Fibroblast of skin of left quadriceps (primary cell): ENCODE measurements at regions not wholly inside any gene's neighbourhood (a gene's known extent, or its start where the extent isn't known, plus 50 kb on each side); places are given as distances from the start of the nearest gene placed in this dataset.
"Not testable (repeated sequence)": the region's sequence is repeated elsewhere in the genome, so short reads cannot be mapped to it uniquely, and the experiment has no call there.

Source experiments
- DNase-seq, 2 experiments: peaks; one replicate each; pipeline ENCODE4 v3.0.0-alpha.2; 2013; ENCODE audit warnings: low read depth in 2 of 2

DNA sequence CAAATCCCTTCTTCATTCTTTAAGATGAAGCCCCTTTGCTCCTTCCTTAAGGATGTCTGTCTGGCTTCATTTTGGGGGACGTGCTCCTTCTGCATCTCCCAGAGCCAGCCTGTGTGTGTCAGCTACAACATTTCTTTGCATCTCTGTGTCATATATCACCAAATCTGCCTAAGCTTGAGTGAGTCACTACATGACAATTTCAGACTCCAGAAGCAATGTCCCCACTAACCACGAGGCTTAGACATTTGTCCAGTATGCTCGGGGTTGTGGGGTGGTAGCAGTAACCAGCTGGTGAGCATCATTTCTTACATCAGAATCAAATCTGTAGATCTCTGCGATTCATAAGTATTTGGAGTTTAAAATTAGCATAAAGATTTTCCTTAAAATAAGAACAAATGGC, 54.1 kb upstream of the USP14 start:
- DNase-seq = peak in 1 of 2 experiments; percentile 18

DNA sequence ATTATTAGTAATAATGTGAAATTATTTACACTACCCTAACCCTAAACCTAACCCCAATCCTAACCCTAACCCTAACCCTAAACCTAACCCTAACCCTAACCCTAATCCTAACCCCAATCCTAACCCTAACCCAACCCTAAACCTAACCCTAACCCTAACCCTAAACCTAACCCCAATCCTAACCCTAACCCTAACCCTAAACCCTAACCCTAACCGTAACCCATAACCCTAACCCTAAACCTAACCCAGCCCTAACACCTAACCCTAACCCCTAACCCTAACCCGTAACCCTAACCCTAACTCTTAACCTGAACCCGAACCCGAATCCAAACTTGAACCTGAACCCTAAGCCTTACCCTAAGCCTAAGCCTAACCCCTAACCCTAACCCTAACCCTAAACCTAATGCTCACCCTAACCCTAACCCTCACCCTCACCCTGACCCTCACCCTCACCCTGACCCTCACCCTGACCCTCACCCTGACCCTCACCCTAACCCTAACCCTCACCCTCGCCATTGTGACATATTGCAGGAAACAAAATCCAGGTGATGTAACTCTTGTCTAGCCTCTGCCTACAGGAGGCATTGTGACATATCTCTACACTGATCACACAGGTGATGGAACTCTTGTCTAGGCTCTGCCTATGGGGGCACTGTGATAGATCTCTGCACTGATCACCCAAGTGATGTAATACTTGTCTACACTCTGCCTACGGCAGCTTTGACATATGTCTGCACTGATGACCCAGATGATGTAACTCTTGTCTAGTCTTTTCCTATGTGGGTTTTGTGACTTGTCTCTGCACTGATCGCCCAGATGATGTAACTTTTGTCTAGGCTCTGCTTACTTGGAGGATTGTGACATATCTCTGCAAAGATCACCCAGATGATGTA, 53.0 kb upstream of the USP14 start:
- peak in 1 of 2 experiments; percentile 11 for DNase-seq

DNA sequence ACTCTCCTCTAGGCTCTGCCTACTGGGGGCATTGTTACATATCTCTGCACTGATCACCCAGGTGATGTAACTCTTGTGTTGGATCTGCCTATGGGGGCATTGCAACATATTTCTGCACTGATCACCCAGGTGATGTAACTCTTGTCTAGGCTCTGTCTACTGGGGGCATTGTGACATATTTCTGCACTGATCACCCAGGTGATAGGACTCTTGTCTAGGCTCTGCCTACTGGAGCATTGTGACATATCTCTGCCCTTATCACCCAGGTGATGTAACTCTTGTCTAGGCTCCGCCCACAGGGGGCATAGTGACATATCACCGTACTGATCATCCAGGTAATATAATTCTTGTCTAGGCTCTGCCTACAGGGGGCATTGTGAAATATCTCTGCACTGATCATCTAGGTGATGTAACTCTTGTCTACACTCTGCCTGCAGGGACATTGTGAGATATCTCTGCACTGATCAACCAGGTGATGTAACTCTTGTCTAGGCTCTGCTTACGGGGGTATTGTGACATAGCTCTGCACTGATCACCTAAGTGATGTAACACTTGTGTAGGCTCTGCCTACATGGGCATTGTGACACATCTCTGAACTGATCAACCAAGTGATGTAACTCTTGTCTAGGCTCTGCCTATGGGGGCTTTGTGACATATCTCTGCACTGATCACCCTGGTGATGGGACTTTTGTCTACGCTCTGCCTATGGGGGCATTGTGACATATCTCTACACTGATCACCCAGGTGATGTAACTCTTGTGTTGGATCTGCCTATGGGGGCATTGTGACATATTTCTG, 52.1 kb upstream of the USP14 start:
- DNase-seq = not testable (repeated sequence)

DNA sequence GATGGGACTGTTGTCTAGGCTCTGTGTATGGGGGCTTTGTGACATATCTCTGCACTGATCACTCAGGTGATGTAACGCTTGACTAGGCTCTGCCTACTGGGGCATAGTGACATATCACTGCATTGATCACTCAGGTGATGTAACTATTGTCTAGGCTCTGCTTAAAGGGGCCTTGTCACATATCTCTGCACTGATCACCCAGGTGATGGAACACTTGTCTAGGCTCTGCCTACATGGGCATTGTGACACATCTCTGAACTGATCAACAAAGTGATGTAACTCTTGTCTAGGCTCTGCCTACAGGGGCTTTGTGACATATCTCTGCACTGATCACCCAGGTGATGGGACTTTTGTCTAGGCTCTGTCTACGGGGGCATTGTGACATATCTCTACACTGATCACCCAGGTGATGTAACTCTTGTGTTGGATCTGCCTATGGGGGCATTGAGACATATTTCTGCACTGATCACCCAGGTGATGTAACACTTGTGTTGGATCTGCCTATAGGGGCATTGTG, 51.4 kb upstream of the USP14 start:
- DNase-seq = not testable (repeated sequence)

DNA sequence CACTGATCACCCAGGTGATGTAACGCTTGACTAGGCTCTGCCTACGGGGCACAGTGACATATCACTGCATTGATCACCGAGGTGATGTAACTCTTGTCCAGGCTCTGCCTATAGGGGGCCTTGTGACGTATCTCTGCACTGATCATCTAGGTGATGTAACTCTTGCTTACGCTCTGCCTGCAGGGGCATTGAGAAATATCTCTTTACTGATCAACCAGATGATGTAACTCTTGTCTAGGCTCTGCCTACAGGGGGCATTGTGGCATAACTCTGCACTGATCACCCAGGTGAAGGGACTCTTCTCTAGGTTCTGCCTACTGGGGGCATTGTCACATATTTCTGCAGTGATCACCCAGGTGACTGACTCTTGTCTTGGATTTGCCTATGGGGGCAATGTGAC, 50.9 kb upstream of the USP14 start:
- DNase-seq = not testable (repeated sequence)

DNA sequence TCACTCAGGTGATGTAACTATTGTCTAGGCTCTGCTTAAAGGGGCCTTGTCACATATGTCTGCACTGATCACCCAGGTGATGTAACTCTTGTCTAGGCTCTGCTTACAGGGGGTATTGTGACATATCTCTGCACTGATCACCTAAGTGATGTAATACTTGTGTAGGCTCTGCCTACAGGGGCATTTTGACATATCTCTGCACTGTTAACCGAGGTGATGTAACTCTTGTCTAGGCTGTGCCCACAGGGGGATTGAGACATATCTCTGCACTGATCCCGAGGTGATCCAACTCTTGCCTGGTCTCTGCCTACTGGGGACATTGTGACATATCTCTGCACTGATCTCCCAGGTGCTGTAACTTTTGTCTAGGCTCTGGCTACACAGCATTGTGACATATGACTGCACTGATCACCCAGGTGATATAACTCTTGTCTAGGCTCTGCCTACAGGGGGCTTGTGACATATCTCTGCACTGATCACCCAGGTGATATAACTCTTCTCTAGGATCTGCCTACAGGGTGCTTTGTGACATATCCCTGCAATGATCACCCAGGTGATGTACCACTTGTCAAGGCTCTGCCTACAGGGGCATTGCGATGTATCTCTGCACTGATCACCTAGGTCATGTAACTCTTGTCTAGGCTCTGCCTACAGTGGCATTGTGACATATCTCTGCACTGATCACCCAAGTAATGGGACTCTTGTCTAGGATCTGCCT, 50.3 kb upstream of the USP14 start:
- not testable (repeated sequence) for DNase-seq
